ENCODE measurements at regions not wholly inside any gene's neighbourhood (a gene's known extent, or its start where the extent isn't known, plus 50 kb on each side); places are given as distances from the start of the nearest gene placed in this dataset.

- TF ChIP-seq CTCF (optimal IDR thresholded peaks at IDR 0.05 in 1 of 3, IDR thresholded peaks at IDR 0.05 in 1 of 3, conservative IDR thresholded peaks at IDR 0.05 in 1 of 3; ENCODE audit: extremely low read depth in 1 of 3, insufficient read depth in 2 of 3, low read length in 3 of 3), result no peak
- no peak for TF ChIP-seq EZH2 (IDR thresholded peaks at IDR 0.05; ENCODE audit: low read length)
Observed at GRCh38 chr2:150156415-150156814, 331.1 kb downstream of the RND3 start.

All from keratinocyte (primary cell).